GM21515 (cell line): ENCODE measurements at regions not wholly inside any gene's neighbourhood (a gene's known extent, or its start where the extent isn't known, plus 50 kb on each side); places are given as distances from the start of the nearest gene placed in this dataset.
"Not testable (repeated sequence)": the region's sequence is repeated elsewhere in the genome, so short reads cannot be mapped to it uniquely, and the experiment has no call there.

Experiments used
- ATAC-seq: cut with Tn5 transposase; IDR thresholded peaks from one replicate; pipeline ENCODE4 v1.9.1; 2021; ENCODE audit not compliant: unreplicated experiment

- no peak for ATAC-seq
These were observed 103.6 kb upstream of the RMP24 start for GRCh38 chr18:35868915-35869314.

- ATAC-seq, result no peak
These were observed 101.1 kb upstream of the RMP24 start for GRCh38 chr18:35871337-35871736.

DNA sequence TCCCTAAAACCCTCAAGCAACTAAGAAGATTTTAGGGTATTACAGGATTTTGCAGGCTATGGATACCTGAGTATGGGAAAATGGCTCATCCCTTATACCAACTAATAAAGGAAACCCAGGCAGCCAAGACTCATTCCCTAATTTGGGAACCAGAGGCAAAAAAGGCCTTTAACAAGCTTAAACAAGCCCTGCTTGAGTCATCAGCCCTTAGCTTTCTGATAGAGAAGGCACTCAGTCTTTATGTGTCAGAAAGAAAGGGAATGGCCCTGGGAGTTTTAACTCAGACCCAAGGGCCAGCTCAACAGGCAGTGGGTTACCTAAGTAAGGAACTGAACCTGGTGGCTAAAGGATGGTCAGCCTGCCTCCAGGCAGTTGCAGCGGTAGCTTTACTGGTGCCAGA is 96.9 kb upstream of the RMP24 start:
- ATAC-seq, result no peak

GRCh38 chr18:35876243-35876642 is 96.2 kb upstream of the RMP24 start:
- no peak for ATAC-seq

GRCh38 chr18:35880788-35881455 is 91.6 kb upstream of the RMP24 start:
- no peak for ATAC-seq

- ATAC-seq, result no peak
These were observed 84.2 kb upstream of the RMP24 start for GRCh38 chr18:35888329-35888728.

- no peak for ATAC-seq
These were observed 82.8 kb upstream of the RMP24 start for GRCh38 chr18:35889677-35890076.

GRCh38 chr18:35890323-35890722 is 82.2 kb upstream of the RMP24 start:
- no peak for ATAC-seq

- no peak for ATAC-seq
These were observed 80.4 kb upstream of the RMP24 start for GRCh38 chr18:35892118-35892517.

GRCh38 chr18:35897481-35897880 is 75.0 kb upstream of the RMP24 start:
- ATAC-seq, result not testable (repeated sequence)

DNA sequence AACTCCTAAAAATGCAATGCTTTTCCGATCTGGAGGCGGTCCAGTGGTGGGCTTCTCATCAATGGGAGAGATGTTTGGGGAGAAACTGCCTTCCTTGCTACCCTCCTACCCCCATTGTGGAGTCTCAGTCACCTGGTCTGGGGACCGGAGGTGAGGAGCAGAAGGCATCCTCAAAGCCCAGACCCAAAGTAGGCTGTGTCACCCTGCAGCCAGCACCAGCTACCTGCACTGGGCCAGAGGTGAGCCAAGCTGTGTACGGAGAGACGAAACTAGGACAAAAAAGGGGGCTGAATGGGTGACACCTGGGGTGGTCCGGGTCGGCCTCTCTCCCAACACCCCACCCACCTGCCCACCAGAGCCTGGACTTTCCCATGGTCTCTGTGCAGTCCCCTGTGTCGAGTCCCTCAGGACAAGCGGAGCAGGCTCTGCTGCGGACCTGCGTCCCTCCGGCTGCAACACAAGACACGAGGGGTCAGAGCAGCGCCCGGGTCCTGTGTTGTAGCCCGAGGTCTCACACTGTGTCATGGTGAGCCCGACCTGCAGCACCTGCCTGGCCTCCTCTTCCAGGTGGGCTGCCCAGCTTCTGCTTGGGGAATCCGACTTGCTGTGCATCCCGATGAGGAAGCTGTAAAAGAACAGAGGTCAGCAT is 68.0 kb upstream of the RMP24 start:
- no peak for ATAC-seq

DNA sequence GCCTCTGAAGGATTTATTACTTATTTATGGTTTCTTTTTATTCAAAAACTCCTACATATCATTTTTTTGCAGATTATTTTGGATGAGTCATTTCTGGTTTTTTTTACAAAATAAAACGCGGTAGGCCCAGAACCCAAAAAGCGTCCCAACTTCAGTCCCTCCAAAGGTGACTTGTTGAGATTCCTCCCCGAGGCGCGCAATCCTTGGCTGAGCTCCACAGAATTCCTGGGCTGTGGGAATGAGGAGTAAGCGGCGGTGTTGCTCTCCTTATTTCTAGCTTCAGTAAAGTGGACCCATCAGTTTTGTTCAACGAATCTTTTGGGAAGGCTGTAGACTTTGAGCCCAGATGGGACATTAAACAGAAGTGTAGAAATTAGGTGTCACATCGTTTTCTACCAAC is 67.0 kb upstream of the RMP24 start:
- no peak for ATAC-seq

DNA sequence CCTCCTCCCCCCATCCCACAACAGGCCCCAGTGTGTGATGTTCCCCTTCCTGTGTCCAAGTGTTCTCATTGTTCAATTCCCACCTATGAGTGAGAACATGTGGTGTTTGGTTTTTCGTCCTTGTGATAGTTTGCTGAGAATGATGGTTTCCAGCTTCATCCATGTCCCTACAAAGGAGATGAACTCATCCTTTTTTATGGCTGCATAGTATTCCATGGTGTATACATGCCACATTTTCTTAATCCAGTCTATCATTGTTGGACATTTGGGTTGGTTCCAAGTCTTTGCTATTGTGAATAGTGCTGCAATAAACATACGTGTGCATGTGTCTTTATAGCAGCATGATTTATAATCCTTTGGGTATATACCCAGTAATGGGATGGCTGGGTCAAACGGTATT is 66.2 kb upstream of the RMP24 start:
- not testable (repeated sequence) for ATAC-seq

GRCh38 chr18:35910327-35910726 is 62.2 kb upstream of the RMP24 start:
- no peak for ATAC-seq

- no peak for ATAC-seq
These were observed 60.1 kb upstream of the RMP24 start for GRCh38 chr18:35912332-35912731.

- ATAC-seq, result no peak
These were observed 57.4 kb upstream of the RMP24 start for GRCh38 chr18:35915056-35915455.

DNA sequence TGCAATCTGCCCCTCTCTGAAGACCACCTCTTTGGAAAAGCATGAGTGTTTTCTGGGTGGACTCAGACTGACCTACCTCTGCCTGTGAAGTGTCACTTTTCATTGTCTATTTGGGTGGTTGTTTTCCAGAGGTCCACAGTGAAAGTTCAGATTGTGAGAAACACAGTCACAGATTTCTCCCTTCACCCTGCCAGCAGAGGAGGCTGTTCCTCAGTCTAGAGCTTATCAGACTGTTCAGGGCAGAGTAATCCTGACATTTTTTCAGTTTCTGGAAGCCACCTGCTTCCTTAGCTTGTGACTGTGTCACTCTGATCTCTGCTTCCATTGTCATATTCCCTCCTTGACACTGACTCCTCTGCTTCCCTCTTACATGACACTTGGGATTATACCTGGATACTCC is 55.4 kb upstream of the RMP24 start:
- ATAC-seq, result no peak

- no peak for ATAC-seq
These were observed 53.9 kb upstream of the RMP24 start for GRCh38 chr18:35918564-35918963.

DNA sequence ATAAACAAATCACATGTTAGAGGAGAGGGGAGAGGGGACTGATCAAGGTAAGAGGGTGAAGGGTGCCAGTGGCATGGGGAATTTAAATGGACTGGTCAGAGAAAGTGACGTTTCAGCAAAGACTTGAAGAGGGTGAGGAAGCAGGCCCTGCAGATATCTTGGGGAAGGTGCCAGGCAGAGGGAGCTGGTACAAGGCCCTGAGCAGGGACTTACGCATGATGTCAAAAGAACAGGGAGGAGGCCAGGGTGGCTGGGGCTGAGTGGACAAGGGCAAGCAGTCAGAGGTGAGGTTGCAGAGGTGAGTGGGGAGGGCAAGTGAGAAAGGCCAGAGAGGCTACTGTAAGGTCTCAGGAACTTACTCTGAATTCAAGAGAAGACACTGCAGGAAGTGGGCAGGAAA is 53.3 kb upstream of the RMP24 start:
- ATAC-seq, result no peak

DNA sequence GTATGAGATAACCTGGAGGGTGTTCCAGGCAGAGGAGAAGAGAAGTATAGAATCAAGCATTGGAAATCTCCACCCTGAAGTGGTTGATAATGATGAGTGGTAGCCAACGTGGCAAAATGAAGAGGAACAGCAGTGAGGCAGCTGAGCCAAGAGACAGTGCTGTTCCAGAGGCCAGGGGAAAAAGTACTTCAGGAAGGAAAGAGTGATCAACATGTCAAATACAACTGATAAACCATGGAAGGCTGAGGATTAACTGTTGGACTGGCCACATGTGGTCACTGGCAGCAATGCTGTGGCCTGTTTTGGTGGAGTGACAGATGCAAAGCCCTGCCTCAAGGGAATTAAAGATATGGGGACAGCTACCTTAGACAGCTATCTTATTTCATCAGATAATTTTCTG is 51.9 kb upstream of the RMP24 start:
- no peak for ATAC-seq
